Mesenchymal stem cell (in vitro differentiated cells and primary cell): ENCODE measurements at regions not wholly inside any gene's neighbourhood (a gene's known extent, or its start where the extent isn't known, plus 50 kb on each side); places are given as distances from the start of the nearest gene placed in this dataset.

Experiments used
- DNase-seq: peaks from one replicate; pipeline ENCODE4 v3.0.0-alpha.2; 2013
- H2AFZ ChIP-seq: one replicate; pipeline ENCODE4 v1.6.1; 2013; ENCODE audit warnings: low read depth, mild to moderate bottlenecking, control low read depth, inconsistent platforms, low read length, moderate library complexity
- H2AK5ac ChIP-seq: 2 replicates; pipeline ENCODE4 v1.6.1; 2013; ENCODE audit warnings: low read length, moderate library complexity, mild to moderate bottlenecking, inconsistent platforms; ENCODE audit not compliant: severe bottlenecking
- H2BK120ac ChIP-seq: one replicate; pipeline ENCODE4 v1.6.1; 2013; ENCODE audit warnings: low read depth, mild to moderate bottlenecking, inconsistent platforms, low read length, moderate library complexity
- H2BK12ac ChIP-seq, 2 experiments: one replicate each; pipeline ENCODE4 v1.6.1; 2013; ENCODE audit warnings: inconsistent platforms in 2 of 2, low read length in 2 of 2, mild to moderate bottlenecking in 2 of 2, moderate library complexity in 2 of 2, control low read depth in 1 of 2
- H2BK15ac ChIP-seq: one replicate; pipeline ENCODE4 v1.6.1; 2013; ENCODE audit warnings: mild to moderate bottlenecking, low read depth, inconsistent platforms; ENCODE audit not compliant: poor library complexity, severe bottlenecking
- H2BK5ac ChIP-seq: 2 replicates; pipeline ENCODE4 v1.6.1; 2013; ENCODE audit warnings: low read depth, mild to moderate bottlenecking, low read length, control low read depth, inconsistent platforms; ENCODE audit not compliant: poor library complexity, severe bottlenecking
- H3K14ac ChIP-seq, 2 experiments: one replicate each; pipeline ENCODE4 v1.6.1; 2013; ENCODE audit warnings: inconsistent platforms in 2 of 2, low read length in 2 of 2, control low read depth in 1 of 2, mild to moderate bottlenecking in 1 of 2, moderate library complexity in 1 of 2
- H3K18ac ChIP-seq, 2 experiments: one replicate each; pipeline ENCODE4 v1.6.1; 2013; ENCODE audit warnings: inconsistent platforms in 2 of 2, low read length in 2 of 2, control low read depth in 1 of 2, low read depth in 1 of 2, mild to moderate bottlenecking in 1 of 2
- H3K23ac ChIP-seq, 2 experiments: one replicate each; pipeline ENCODE4 v1.6.1; 2013; ENCODE audit warnings: inconsistent platforms in 2 of 2, low read length in 2 of 2, mild to moderate bottlenecking in 2 of 2, moderate library complexity in 2 of 2, control low read depth in 1 of 2
- H3K27ac ChIP-seq: 2 replicates; pipeline ENCODE4 v1.5.1; 2013; ENCODE audit warnings: mild to moderate bottlenecking, moderate library complexity, low read length, control low read depth, inconsistent platforms; ENCODE audit not compliant: poor library complexity, severe bottlenecking
- H3K27me3 ChIP-seq, 2 experiments: 2 replicates each; pipeline versions ENCODE4 v1.6.1 to v1.7.0; 2013; ENCODE audit warnings: low read length in 2 of 2, mild to moderate bottlenecking in 2 of 2, moderate library complexity in 2 of 2, control low read depth in 1 of 2, inconsistent platforms in 1 of 2; ENCODE audit not compliant: control insufficient read depth in 1 of 2, insufficient read depth in 1 of 2
- H3K36me3 ChIP-seq, 2 experiments: 2 replicates each; pipeline versions ENCODE4 v1.6.1 to v1.7.0; 2013; ENCODE audit warnings: low read length in 2 of 2, control low read depth in 1 of 2, inconsistent platforms in 1 of 2, low read depth in 1 of 2, mild to moderate bottlenecking in 1 of 2; ENCODE audit not compliant: insufficient read depth in 2 of 2, control insufficient read depth in 1 of 2
- H3K4ac ChIP-seq, 2 experiments: one replicate each; pipeline ENCODE4 v1.6.1; 2013; ENCODE audit warnings: inconsistent platforms in 2 of 2, low read length in 2 of 2, mild to moderate bottlenecking in 2 of 2, moderate library complexity in 2 of 2, control low read depth in 1 of 2, low read depth in 1 of 2
- H3K4me1 ChIP-seq: 2 replicates; pipeline ENCODE4 v1.6.1; 2013; ENCODE audit warnings: low read depth, low read length, control low read depth; ENCODE audit not compliant: control insufficient read depth, insufficient read depth
- H3K4me2 ChIP-seq: 2 replicates; pipeline ENCODE4 v1.6.1; 2013; ENCODE audit warnings: low read length, mild to moderate bottlenecking, inconsistent platforms; ENCODE audit not compliant: poor library complexity, severe bottlenecking
- H3K4me3 ChIP-seq, 2 experiments: 2 replicates each; pipeline versions ENCODE4 v1.5.1 to v1.7.0; 2013; ENCODE audit warnings: low read length in 2 of 2, mild to moderate bottlenecking in 2 of 2, control low read depth in 1 of 2, low read depth in 1 of 2; ENCODE audit not compliant: insufficient read depth in 1 of 2
- H3K79me1 ChIP-seq: replicated peaks from 2 replicates; pipeline ENCODE4 v1.6.1; 2013; ENCODE audit warnings: mild to moderate bottlenecking, control low read depth, low read length, inconsistent platforms; ENCODE audit not compliant: poor library complexity, severe bottlenecking
- H3K9ac ChIP-seq: 2 replicates; pipeline ENCODE4 v1.7.0; 2013; ENCODE audit warnings: mild to moderate bottlenecking, low read length, moderate library complexity
- H3K9me3 ChIP-seq: 2 replicates; pipeline ENCODE4 v1.7.0; 2013; ENCODE audit warnings: mild to moderate bottlenecking, low read length; ENCODE audit not compliant: control insufficient read depth
- H4K8ac ChIP-seq: one replicate; pipeline ENCODE4 v1.6.1; 2013; ENCODE audit warnings: inconsistent platforms, mild to moderate bottlenecking, low read length, moderate library complexity
- H4K91ac ChIP-seq: one replicate; pipeline ENCODE4 v1.6.1; 2013; ENCODE audit warnings: mild to moderate bottlenecking, low read length, inconsistent platforms
- WGBS: methylation state at CpG from one replicate; pipeline ENCODE4 v1.1.7; 2013; ENCODE audit warnings: mixed read lengths; 5-methylcytosine and 5-hydroxymethylcytosine counted together

DNA sequence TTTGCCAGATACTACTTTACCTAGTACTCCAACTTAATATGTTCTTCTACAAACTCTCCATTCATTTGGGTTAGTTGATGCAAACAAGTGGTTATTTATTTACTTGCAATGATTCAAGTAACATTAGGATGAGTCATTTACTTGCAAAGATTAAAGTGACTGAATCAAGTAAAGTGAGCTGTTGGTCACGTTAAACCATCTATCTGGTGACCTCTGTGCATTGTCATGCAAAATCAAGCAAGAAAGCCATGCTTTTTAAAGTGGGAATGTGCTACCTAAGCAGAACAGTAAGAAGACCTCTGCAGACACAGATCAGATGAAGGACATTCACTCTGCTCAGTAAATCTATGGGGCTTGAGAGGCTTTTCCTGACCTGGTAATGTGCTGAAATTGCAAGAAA, 254.7 kb downstream of the LRRIQ3 start:
- no peak overlapping the region for H3K4me2 ChIP-seq

GRCh38 chr1:73930293-73930692, 267.7 kb downstream of the LRRIQ3 start:
- Histone ChIP-seq H3K18ac (no peak overlapping the region), H2AK5ac (no peak overlapping the region), H3K4me1 (no peaks in the 10 kb centered on the region), H2BK5ac (no peak overlapping the region), H3K9ac (no peak overlapping the region), H3K36me3 (no peaks in the 10 kb centered on the region), H3K79me1 (no peaks in the 10 kb centered on the region), H3K14ac (no peak overlapping the region), H3K27ac (no peak overlapping the region), H3K23ac (no peak overlapping the region), H2AFZ (no peak overlapping the region), H3K27me3 (no peaks in the 10 kb centered on the region), H3K4ac (no peak overlapping the region), H3K9me3 (no peaks in the 10 kb centered on the region), H2BK12ac (no peak overlapping the region), H3K4me2 (no peak overlapping the region), H2BK15ac (no peak overlapping the region), H4K8ac (no peak overlapping the region), H2BK120ac (no peak overlapping the region), H4K91ac (no peak overlapping the region), H3K4me3 (no peak overlapping the region)
- WGBS, result 94% methylated on average over 1 of the region's 1 CpG
- no peak for DNase-seq

More for the DNA sequence above, 254.7 kb downstream of the LRRIQ3 start:
- Histone ChIP-seq H3K27me3 (no peaks in the 10 kb centered on the region), H3K4me3 (no peak overlapping the region), H3K79me1 (no peaks in the 10 kb centered on the region), H3K36me3 (no peaks in the 10 kb centered on the region), H2BK15ac (no peak overlapping the region), H3K23ac (no peak overlapping the region), H3K4me1 (no peaks in the 10 kb centered on the region), H3K18ac (no peak overlapping the region), H3K9me3 (no peaks in the 10 kb centered on the region), H4K91ac (no peak overlapping the region), H4K8ac (no peak overlapping the region), H3K4ac (no peak overlapping the region), H3K27ac (no peak overlapping the region), H2BK120ac (no peak overlapping the region), H2AK5ac (no peak overlapping the region), H2AFZ (no peak overlapping the region), H2BK5ac (no peak overlapping the region), H2BK12ac (no peak overlapping the region), H3K14ac (no peak overlapping the region), H3K9ac (no peak overlapping the region)
- WGBS, result 0% methylated on average over 1 of the region's 1 CpG
- no peak for DNase-seq

DNA sequence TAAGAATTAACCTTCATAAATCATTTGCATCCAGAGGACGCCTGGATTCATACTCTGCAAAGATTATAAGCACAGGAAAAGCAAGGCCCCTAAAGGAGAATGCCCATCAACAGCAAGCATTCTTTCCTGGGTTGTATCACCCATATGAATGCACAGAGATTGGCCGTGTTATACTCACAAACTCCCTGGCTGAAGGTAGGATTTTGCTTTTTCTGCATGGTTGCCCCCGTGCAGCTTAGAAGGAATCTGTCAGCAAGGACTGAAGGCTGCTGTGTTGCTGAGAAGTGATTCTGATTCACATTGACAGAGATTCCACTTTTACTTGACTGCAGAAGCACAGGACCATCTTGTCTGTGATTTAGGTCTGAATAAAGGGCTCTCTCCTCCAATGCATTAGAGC, 283.0 kb downstream of the LRRIQ3 start:
- no peak overlapping the region for H2BK15ac ChIP-seq
- no peaks in the 10 kb centered on the region for H3K79me1 ChIP-seq
- no peak overlapping the region for H3K27ac ChIP-seq
- H3K9me3 ChIP-seq, result peaks cover 16% of the 10 kb centered on the region
- H2AFZ ChIP-seq, result no peak overlapping the region
- H3K36me3 ChIP-seq, result no peaks in the 10 kb centered on the region
- no peak overlapping the region for H3K9ac ChIP-seq
- H3K18ac ChIP-seq, result no peak overlapping the region
- no peaks in the 10 kb centered on the region for H3K27me3 ChIP-seq
- no peak overlapping the region for H3K4me3 ChIP-seq
- H3K14ac ChIP-seq, result no peak overlapping the region
- H2BK5ac ChIP-seq, result no peak overlapping the region
- no peak overlapping the region for H4K91ac ChIP-seq
- no peak overlapping the region for H3K4ac ChIP-seq
- no peak for DNase-seq
- H3K4me2 ChIP-seq, result no peak overlapping the region
- H4K8ac ChIP-seq, result no peak overlapping the region
- no peak overlapping the region for H2BK12ac ChIP-seq
- no peak overlapping the region for H2BK120ac ChIP-seq
- H3K4me1 ChIP-seq, result no peaks in the 10 kb centered on the region
- WGBS, result 45% methylated on average over 3 of the region's 3 CpGs
- H2AK5ac ChIP-seq, result no peak overlapping the region
- no peak overlapping the region for H3K23ac ChIP-seq

GRCh38 chr1:73913025-73913424, 285.0 kb downstream of the LRRIQ3 start:
- Histone ChIP-seq H3K27me3 (no peaks in the 10 kb centered on the region), H3K36me3 (no peaks in the 10 kb centered on the region), H3K4ac (no peak overlapping the region), H2BK12ac (no peak overlapping the region), H2BK120ac (no peak overlapping the region), H3K14ac (no peak overlapping the region), H3K18ac (no peak overlapping the region), H3K9me3 (peaks cover 16% of the 10 kb centered on the region), H4K8ac (no peak overlapping the region), H3K23ac (no peak overlapping the region), H3K9ac (no peak overlapping the region), H2AK5ac (no peak overlapping the region), H2AFZ (no peak overlapping the region), H4K91ac (no peak overlapping the region), H3K4me3 (no peak overlapping the region), H2BK15ac (no peak overlapping the region), H3K4me1 (no peaks in the 10 kb centered on the region), H2BK5ac (no peak overlapping the region), H3K79me1 (no peaks in the 10 kb centered on the region), H3K4me2 (no peak overlapping the region), H3K27ac (no peak overlapping the region)
- no peak for DNase-seq
